K562 (cell line): ENCODE measurements at regions not wholly inside any gene's neighbourhood (a gene's known extent, or its start where the extent isn't known, plus 50 kb on each side); places are given as distances from the start of the nearest gene placed in this dataset.

ENCODE experiments used
- CREB1 ChIP-seq, 2 experiments: sonication (generic) in 1 of 2; formaldehyde crosslinking in 1 of 2; IDR thresholded peaks; 2 replicates each; pipeline versions ENCODE4 v1.6.1 to v1.8.0; 2012 to 2022; ENCODE audit warnings: inconsistent platforms in 1 of 2, mild to moderate bottlenecking in 1 of 2, missing genetic modification reagents in 1 of 2, moderate library complexity in 1 of 2
- ETS1 ChIP-seq: conservative IDR thresholded peaks from 2 replicates; pipeline ENCODE4 v1.6.1; 2011; ENCODE audit warnings: low read depth, mild to moderate bottlenecking, low read length; ENCODE audit not compliant: control insufficient read depth
- MXI1 ChIP-seq: IDR thresholded peaks from 2 replicates; pipeline ENCODE4 v1.6.1; 2011; ENCODE audit warnings: low read depth, mild to moderate bottlenecking, improper control_type of control experiment, low read length

DNA sequence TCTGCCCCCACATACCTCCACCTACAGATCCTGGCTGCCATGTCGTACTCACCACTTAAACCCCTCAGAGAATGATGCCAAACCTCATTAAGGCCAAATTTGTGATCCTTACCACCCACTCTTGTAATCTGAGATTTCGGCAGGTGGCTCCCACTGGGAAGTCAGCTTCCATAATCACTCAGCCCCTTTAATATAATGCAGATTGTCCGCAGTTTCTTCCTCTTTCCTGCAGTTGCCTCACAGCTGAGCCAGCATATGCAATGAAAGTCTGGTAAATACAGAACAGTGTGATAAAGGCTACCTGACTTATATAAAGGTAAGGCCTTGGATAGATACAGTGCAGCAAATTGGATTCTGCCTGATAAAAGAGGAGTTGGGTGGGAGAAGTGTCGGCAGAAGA, 515.2 kb upstream of the TENM4 start:
- no peak for TF ChIP-seq ETS1
- TF ChIP-seq CREB1 (IDR thresholded peaks at IDR 0.05): no peak
- no peak for TF ChIP-seq CREB1 (CRISPR knock-in tag; IDR thresholded peaks at IDR 0.05)
- TF ChIP-seq MXI1: no peak
